NCI-H128 (cell line): ENCODE measurements at regions not wholly inside any gene's neighbourhood (a gene's known extent, or its start where the extent isn't known, plus 50 kb on each side); places are given as distances from the start of the nearest gene placed in this dataset.

Experiments used
- DNase-seq: peaks from one replicate; lab custom pipeline; 2025; ENCODE audit not compliant: unreplicated experiment; lab: John Stamatoyannopoulos, UW

GRCh38 chr2:66382091-66382490 is 52.8 kb upstream of the MEIS1 start:
- no peak for DNase-seq

DNA sequence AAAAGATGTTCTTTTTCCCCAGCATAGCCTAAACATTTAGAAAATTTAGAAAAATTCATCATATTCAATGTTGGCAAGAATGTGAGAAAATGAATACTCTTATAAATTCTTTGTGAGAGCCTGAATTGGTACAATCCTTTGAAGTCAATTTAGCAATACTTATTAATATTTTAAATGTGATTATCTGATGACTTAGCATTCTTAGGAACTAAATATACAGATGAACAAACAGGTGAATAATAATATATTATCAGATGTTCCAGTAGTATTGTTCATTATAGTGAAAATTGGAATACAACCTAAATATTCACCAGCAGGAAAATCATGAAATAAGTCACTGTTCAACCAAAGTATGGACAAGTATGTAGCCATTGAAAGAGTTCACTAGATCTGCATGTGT is 55.5 kb upstream of the MEIS1 start:
- no peak for DNase-seq

- DNase-seq: no peak
These were observed 57.1 kb upstream of the MEIS1 start for GRCh38 chr2:66377832-66378231.

GRCh38 chr2:66370824-66371223 is 64.1 kb upstream of the MEIS1 start:
- no peak for DNase-seq

DNA sequence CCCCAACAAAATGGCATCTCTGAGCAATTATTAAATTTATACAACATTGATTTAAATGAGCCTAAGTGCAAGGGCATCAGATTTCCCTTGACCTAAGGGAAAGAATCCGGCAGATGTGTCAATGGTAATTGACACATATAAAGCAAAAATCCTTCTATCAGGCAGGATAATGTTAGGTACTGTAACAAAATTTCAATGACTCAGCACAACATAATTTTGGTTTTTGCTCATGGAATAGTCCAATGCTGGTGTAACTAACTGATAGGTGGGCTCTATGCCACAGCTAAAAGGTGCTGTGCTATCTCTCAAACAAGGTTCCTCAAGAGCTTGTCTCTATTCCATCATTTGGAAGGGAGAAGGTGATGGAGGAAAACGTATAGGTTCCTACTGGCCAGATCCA is 68.3 kb upstream of the MEIS1 start:
- DNase-seq: no peak

DNA sequence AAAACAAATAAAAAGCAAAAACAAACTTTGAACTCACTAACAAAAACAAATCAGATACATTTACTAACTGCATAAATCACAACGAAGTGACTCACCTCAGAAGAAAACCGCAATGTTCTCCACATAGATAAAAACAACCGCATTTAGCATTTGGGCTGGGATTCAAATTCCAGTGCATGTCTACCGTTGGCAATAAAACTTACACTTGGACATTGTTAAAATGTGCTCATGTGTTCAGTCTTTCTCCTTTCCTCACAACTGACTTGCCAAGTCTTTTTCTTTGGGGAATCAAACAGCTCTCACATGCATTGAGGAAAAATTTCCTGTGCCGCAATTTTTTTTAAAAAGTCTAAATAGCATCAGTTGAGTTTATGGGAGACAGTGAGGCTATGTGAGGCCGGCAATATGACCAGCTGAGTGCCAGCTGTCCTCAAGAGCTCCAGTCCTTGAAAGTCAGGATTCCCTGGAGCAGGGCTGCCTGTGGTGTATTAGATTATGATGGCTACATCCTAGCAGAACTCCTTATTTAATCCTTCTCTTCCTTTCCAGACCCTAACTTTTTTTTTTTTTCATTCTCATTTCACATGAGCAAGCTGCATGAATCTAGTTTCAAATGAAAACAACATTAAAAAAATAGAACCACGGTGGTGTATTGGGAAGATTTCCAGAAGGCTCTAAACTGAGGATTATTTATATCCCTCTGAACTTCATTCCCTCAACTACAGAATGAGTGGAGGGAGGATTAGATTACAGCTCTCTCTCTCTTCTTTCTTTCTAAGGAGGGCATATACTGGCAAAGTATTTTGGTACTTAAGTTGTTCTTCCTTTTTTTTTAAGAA is 70.2 kb upstream of the MEIS1 start:
- DNase-seq: no peak

DNA sequence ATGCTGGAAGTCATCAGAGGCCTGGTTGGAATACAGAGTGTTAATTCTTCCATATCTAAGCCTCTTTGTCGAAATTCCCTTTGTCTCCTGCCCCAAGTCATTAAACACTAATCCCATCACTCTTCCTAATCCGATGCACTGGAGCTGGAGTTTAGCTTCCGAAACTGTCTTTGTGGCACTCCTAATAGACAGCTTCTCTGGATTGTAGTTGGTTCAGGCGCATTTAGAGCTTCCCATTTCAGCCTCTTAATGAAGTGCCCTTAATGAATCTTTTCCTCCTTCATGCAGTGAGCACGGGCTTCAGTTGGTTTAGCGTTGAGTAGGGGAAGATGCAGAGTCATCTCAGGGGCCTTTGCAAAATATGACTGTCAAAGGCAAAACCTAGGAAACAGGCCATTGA is 72.2 kb upstream of the MEIS1 start:
- no peak for DNase-seq

GRCh38 chr2:66346231-66346664 is 88.7 kb upstream of the MEIS1 start:
- DNase-seq: no peak

GRCh38 chr2:66344087-66344663 is 90.8 kb upstream of the MEIS1 start:
- DNase-seq: no peak

GRCh38 chr2:66343259-66343658 is 91.7 kb upstream of the MEIS1 start:
- no peak for DNase-seq

DNA sequence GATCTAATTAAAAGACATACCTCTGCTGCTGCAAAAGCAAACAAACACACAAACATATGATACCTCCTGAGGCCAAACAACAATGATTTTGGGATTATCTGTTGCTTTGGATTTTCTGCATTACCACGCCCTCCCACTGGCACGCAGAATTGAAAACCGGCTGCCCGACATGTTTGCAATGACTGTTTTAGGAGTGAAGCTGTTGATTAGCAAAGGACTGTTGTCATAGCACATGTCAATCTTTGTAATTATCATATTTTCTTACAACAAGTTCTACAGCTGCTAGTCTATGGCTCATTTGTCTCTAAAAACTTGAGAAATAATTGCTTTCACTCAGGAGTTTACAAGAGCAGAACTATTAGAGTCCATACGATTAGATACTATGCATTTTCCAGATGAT is 94.4 kb upstream of the MEIS1 start:
- DNase-seq: no peak

GRCh38 chr2:66334237-66335029 is 100.5 kb upstream of the MEIS1 start:
- no peak for DNase-seq

- no peak for DNase-seq
These were observed 103.7 kb upstream of the MEIS1 start for GRCh38 chr2:66331176-66331575.

DNA sequence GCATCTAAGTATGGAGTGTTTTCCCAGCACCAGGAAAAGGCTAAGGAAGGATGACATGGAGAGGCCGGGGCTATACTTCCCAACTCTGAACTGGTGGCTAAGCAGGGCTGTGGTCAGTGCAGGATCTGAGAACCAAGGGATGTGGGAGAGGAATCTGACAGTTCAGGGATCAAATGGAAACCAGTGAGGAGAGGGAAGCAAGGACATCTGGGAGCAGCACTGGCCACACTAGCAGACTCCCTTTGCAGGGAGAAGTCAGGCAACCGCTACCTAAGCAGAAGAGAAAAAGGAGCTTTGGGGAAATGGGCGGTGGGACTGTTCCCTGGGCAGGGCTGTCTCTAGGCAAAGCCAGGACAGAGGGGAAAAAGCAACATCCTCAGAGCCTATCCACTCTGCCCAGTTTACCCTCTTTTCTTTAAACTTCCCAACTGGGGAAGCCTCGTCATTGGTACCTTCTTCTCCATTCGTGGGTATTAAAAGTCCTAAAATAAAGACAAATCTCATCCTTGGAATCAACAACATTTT is 105.8 kb upstream of the MEIS1 start:
- no peak for DNase-seq

GRCh38 chr2:66327066-66327740 is 107.7 kb upstream of the MEIS1 start:
- no peak for DNase-seq

- no peak for DNase-seq
These were observed 109.9 kb upstream of the MEIS1 start for GRCh38 chr2:66324909-66325528.

- DNase-seq: no peak
These were observed 110.6 kb upstream of the MEIS1 start for GRCh38 chr2:66324356-66324755.

- no peak for DNase-seq
These were observed 111.5 kb upstream of the MEIS1 start for GRCh38 chr2:66323406-66323805.

DNA sequence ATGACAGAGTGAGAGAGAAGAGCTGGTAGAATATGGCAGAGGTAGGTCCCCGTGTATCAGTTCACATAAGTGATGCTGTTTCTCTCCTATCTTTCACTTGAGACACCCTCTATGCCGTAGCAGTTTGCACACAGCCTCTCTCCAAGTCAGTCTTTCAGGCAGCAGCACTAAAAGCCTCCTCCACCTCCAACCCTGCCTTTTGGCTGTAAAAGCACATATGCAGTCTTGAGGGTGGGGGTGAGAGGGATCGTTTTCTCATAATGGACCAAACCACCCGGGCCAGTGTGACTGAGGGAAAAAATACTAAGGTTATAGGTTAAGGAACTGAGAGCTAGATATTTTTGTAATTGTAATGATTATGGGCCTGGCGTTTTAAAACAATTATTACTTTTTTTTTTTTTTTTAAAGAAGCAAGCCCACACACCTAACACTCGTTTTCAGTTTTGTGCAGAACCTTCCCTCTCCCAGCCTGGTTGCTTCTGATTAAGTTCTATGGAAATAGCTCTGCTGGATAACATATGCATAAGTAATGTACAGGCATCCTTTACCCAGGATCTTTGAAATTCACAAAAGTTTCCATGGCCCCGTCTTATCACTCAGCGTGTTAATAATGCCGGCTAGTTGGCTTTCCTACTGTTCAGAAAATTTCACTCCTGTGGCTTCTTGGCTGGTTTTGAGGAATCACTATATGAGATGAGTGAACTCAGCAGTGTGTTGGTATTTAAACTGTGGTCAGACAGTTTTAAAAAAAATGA is 112.2 kb upstream of the MEIS1 start:
- no peak for DNase-seq

GRCh38 chr2:66318009-66318561 is 116.8 kb upstream of the MEIS1 start:
- no peak for DNase-seq
